Jurkat, Clone E6-1 (cell line): ENCODE measurements at regions not wholly inside any gene's neighbourhood (a gene's known extent, or its start where the extent isn't known, plus 50 kb on each side); places are given as distances from the start of the nearest gene placed in this dataset.

ENCODE experiments used
- DNase-seq: peaks from one replicate; pipeline ENCODE4 v3.0.0-alpha.2; 2011; ENCODE audit warnings: low read depth, low spot score
- H3K4me3 ChIP-seq: 2 replicates; pipeline ENCODE4 v1.5.1; 2011; ENCODE audit warnings: mild to moderate bottlenecking, low read length, control low read depth, moderate library complexity

- no peak for DNase-seq
- H3K4me3 ChIP-seq, result no peak overlapping the region
These were observed 420.5 kb downstream of the MAFB start for GRCh38 chr20:40268321-40269075.

- peak; percentile 17 for DNase-seq
- no peak overlapping the region for H3K4me3 ChIP-seq
These were observed 423.1 kb downstream of the MAFB start for GRCh38 chr20:40265825-40266533.

- peak; percentile 55 for DNase-seq
- H3K4me3 ChIP-seq, result no peak overlapping the region
These were observed 426.8 kb downstream of the MAFB start for GRCh38 chr20:40262219-40262618.

- DNase-seq, result no peak
- H3K4me3 ChIP-seq, result no peak overlapping the region
These were observed 430.1 kb downstream of the MAFB start for GRCh38 chr20:40258931-40259330.

GRCh38 chr20:40257763-40258162 is 431.3 kb downstream of the MAFB start:
- H3K4me3 ChIP-seq, result no peak overlapping the region
- DNase-seq, result no peak

- DNase-seq, result no peak
These were observed 433.7 kb downstream of the MAFB start for GRCh38 chr20:40255365-40255764.

GRCh38 chr20:40254023-40254772 is 434.8 kb downstream of the MAFB start:
- no peak for DNase-seq
- H3K4me3 ChIP-seq, result no peak overlapping the region

More at GRCh38 chr20:40255365-40255764, 433.7 kb downstream of the MAFB start:
- H3K4me3 ChIP-seq, result no peak overlapping the region

- DNase-seq, result no peak
- H3K4me3 ChIP-seq, result no peak overlapping the region
These were observed 437.6 kb downstream of the MAFB start for GRCh38 chr20:40251284-40251932.

- no peak for DNase-seq
- no peak overlapping the region for H3K4me3 ChIP-seq
These were observed 439.2 kb downstream of the MAFB start for GRCh38 chr20:40249805-40250204.

- H3K4me3 ChIP-seq, result no peak overlapping the region
These were observed 443.2 kb downstream of the MAFB start for GRCh38 chr20:40245829-40246228.

GRCh38 chr20:40244286-40244685 is 444.8 kb downstream of the MAFB start:
- DNase-seq, result no peak
- H3K4me3 ChIP-seq, result no peak overlapping the region

More at GRCh38 chr20:40245829-40246228, 443.2 kb downstream of the MAFB start:
- no peak for DNase-seq

- no peak overlapping the region for H3K4me3 ChIP-seq
- no peak for DNase-seq
These were observed 447.3 kb downstream of the MAFB start for GRCh38 chr20:40241596-40242343.

GRCh38 chr20:40238511-40238910 is 450.5 kb downstream of the MAFB start:
- DNase-seq, result no peak
- H3K4me3 ChIP-seq, result no peak overlapping the region

GRCh38 chr20:40234593-40234992 is 454.4 kb downstream of the MAFB start:
- H3K4me3 ChIP-seq, result no peak overlapping the region
- DNase-seq, result no peak

- DNase-seq, result no peak
These were observed 455.6 kb downstream of the MAFB start for GRCh38 chr20:40233406-40233805.

GRCh38 chr20:40232756-40233155 is 456.3 kb downstream of the MAFB start:
- DNase-seq, result no peak
- H3K4me3 ChIP-seq, result no peak overlapping the region

More at GRCh38 chr20:40233406-40233805, 455.6 kb downstream of the MAFB start:
- H3K4me3 ChIP-seq, result no peak overlapping the region

GRCh38 chr20:40232273-40232672 is 456.8 kb downstream of the MAFB start:
- no peak overlapping the region for H3K4me3 ChIP-seq

GRCh38 chr20:40230486-40230885 is 458.6 kb downstream of the MAFB start:
- DNase-seq, result no peak
- no peak overlapping the region for H3K4me3 ChIP-seq

More at GRCh38 chr20:40232273-40232672, 456.8 kb downstream of the MAFB start:
- no peak for DNase-seq

- DNase-seq, result no peak
- no peak overlapping the region for H3K4me3 ChIP-seq
These were observed 463.4 kb downstream of the MAFB start for GRCh38 chr20:40225596-40225995.
